RWPE2 (cell line): ENCODE measurements at regions not wholly inside any gene's neighbourhood (a gene's known extent, or its start where the extent isn't known, plus 50 kb on each side); places are given as distances from the start of the nearest gene placed in this dataset.

Experiments
- ATAC-seq: fragments of 200-7000 bp; cut with Tn5 transposase; 3 replicates; pipeline ENCODE4 v1.9.1; 2021; ENCODE audit warnings: low read depth
- DNase-seq: peaks from one replicate; pipeline ENCODE4 v3.0.0-alpha.2; 2020; ENCODE audit warnings: low spot score
- H3K27ac ChIP-seq: fragments of 450-650 bp; 2 replicates; pipeline ENCODE4 v1.5.1; 2017; ENCODE audit warnings: mild to moderate bottlenecking; ENCODE audit not compliant: poor library complexity, severe bottlenecking
- H3K27me3 ChIP-seq: fragments of 250-450 bp; sonication (Bioruptor Pico); 2 replicates; pipeline ENCODE4 v1.5.1; 2021; ENCODE audit warnings: mild to moderate bottlenecking, moderate library complexity; ENCODE audit not compliant: insufficient read depth, poor library complexity, severe bottlenecking
- H3K36me3 ChIP-seq: fragments of 250-450 bp; sonication (Bioruptor Pico); 2 replicates; pipeline ENCODE4 v1.5.1; 2020; ENCODE audit warnings: low read depth, mild to moderate bottlenecking, moderate library complexity
- H3K4me1 ChIP-seq: fragments of 250-450 bp; sonication (Bioruptor Pico); 2 replicates; pipeline ENCODE4 v1.5.1; 2021; ENCODE audit warnings: mild to moderate bottlenecking, moderate library complexity; ENCODE audit not compliant: insufficient read depth, poor library complexity, severe bottlenecking
- H3K4me3 ChIP-seq: fragments of 250-450 bp; sonication (Bioruptor Pico); 2 replicates; pipeline ENCODE4 v1.5.1; 2021; ENCODE audit warnings: mild to moderate bottlenecking, moderate library complexity; ENCODE audit not compliant: severe bottlenecking
- H3K9me3 ChIP-seq: fragments of 250-450 bp; sonication (Bioruptor Pico); 2 replicates; pipeline ENCODE4 v1.5.1; 2021; ENCODE audit warnings: mild to moderate bottlenecking, moderate library complexity; ENCODE audit not compliant: severe bottlenecking
- TF ChIP-seq, protein P1 (sequence below): fragments of 450-650 bp; IDR thresholded peaks from one replicate; pipeline ENCODE4 v1.5.1; 2017; ENCODE audit warnings: mild to moderate bottlenecking, moderate library complexity; ENCODE audit not compliant: poor library complexity, severe bottlenecking

DNA sequence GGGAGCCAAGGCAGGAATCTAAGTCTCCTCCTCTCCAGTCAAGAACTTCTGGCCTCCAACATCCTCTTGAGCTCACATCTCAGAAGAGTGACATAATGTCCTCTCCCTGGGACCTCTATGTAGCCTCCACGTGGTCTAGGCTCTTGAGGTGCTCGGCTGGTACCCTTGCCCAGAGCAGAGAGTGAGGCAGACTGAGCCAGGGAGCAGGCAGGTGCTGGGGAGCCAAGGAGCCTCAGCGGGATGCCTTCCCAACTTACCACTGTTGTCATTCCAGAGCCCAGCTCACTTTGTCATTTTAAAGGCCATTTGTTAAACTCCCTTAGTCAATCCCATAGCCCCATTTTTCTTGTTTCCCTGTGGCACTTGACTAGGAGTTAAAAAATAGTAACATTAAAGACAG is 52.1 kb upstream of the DUSP22 start:
- TF ChIP-seq, protein P1, sequence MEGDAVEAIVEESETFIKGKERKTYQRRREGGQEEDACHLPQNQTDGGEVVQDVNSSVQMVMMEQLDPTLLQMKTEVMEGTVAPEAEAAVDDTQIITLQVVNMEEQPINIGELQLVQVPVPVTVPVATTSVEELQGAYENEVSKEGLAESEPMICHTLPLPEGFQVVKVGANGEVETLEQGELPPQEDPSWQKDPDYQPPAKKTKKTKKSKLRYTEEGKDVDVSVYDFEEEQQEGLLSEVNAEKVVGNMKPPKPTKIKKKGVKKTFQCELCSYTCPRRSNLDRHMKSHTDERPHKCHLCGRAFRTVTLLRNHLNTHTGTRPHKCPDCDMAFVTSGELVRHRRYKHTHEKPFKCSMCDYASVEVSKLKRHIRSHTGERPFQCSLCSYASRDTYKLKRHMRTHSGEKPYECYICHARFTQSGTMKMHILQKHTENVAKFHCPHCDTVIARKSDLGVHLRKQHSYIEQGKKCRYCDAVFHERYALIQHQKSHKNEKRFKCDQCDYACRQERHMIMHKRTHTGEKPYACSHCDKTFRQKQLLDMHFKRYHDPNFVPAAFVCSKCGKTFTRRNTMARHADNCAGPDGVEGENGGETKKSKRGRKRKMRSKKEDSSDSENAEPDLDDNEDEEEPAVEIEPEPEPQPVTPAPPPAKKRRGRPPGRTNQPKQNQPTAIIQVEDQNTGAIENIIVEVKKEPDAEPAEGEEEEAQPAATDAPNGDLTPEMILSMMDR: no peak
- H3K27me3 ChIP-seq: no peaks in the 10 kb centered on the region
- H3K4me1 ChIP-seq: no peaks in the 10 kb centered on the region
- no peak overlapping the region for H3K27ac ChIP-seq
- no peaks in the 10 kb centered on the region for H3K36me3 ChIP-seq
- DNase-seq (no peak), ATAC-seq (no peak)
- no peak overlapping the region for H3K4me3 ChIP-seq
- no peaks in the 10 kb centered on the region for H3K9me3 ChIP-seq

DNA sequence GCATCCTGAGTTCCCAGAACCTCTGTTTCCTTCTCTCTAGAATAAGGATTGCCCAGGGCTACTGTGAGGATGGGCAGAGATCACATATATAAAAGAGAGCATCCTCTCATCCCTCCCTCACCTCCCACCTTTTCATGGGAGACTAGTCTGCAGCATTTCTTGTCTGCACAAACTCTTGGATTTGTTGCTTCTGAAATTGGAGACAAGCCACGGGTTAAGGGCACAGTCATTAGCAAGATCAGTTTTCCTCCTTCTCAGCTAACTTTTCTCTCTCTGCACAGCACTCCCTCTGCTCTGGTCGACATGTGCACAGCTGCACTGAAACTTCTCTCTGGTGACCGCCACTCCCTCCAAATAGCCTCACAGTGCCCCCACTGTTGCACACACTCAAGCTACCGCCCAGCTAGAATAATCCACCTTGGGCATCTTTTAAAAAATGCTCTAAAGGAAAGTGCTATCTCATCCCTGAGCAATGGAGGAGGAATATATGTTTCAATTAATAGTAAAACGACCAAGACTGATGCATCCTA is 50.9 kb upstream of the DUSP22 start:
- Histone ChIP-seq H3K4me1 (no peaks in the 10 kb centered on the region), H3K27ac (no peak overlapping the region), H3K9me3 (no peaks in the 10 kb centered on the region), H3K27me3 (no peaks in the 10 kb centered on the region), H3K4me3 (no peak overlapping the region), H3K36me3 (no peaks in the 10 kb centered on the region)
- TF ChIP-seq, protein P1: no peak
- DNase-seq (no peak), ATAC-seq (no peak)
